AG09319 (cell line): ENCODE measurements at regions not wholly inside any gene's neighbourhood (a gene's known extent, or its start where the extent isn't known, plus 50 kb on each side); places are given as distances from the start of the nearest gene placed in this dataset.

Experiments used
- DNase-seq: peaks from one replicate; pipeline ENCODE4 v3.0.0-alpha.2; 2010; ENCODE audit warnings: low read depth; ENCODE audit errors: extremely low read depth
- TF ChIP-seq, protein P1 (sequence below): IDR thresholded peaks from 2 replicates; pipeline ENCODE4 v1.5.1; 2011; ENCODE audit warnings: low read depth, mild to moderate bottlenecking, inconsistent platforms, low read length, moderate library complexity

DNA sequence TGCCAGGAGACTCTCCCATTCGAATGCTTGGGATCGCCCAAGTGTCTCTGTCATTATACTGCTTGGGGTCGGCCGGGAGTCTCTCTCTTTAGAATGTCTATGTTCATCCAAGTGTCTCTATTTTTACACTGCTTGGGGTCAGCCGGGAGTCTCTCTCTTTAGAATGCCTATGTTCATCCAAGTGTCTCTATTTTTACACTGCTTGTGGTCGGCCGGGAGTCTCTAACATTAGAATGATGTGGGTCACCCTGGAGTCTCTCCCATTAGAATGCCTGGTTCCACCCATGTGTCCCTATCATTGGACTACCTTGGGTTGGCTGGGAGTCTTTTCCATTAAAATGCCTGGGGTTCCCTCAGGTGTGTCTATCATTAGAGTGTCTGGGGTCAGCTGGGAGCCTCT, 2230.4 kb downstream of the TP53TG3F start:
- TF ChIP-seq, protein P1, sequence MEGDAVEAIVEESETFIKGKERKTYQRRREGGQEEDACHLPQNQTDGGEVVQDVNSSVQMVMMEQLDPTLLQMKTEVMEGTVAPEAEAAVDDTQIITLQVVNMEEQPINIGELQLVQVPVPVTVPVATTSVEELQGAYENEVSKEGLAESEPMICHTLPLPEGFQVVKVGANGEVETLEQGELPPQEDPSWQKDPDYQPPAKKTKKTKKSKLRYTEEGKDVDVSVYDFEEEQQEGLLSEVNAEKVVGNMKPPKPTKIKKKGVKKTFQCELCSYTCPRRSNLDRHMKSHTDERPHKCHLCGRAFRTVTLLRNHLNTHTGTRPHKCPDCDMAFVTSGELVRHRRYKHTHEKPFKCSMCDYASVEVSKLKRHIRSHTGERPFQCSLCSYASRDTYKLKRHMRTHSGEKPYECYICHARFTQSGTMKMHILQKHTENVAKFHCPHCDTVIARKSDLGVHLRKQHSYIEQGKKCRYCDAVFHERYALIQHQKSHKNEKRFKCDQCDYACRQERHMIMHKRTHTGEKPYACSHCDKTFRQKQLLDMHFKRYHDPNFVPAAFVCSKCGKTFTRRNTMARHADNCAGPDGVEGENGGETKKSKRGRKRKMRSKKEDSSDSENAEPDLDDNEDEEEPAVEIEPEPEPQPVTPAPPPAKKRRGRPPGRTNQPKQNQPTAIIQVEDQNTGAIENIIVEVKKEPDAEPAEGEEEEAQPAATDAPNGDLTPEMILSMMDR = no peak
- DNase-seq = no peak

DNA sequence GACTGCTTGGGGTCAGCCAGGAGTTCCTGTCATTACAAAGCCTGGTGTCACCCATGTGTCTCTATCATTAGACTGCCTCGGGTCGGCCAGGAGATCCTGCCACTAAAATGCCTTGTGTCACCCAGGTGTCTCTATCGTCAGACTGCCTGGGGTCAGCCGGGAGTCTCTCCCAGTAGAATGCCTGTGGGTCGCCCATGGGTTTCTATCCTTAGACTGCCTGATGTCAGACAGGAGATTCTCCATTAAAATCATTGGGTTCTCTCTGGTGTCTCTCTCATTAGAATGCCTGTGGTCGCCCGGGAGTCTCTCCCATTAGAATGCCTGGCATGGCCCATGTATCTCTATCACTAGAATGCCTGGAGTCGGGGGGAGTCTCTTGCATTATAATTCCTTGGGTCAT, 2231.0 kb downstream of the TP53TG3F start:
- TF ChIP-seq, protein P1 = no peak
- DNase-seq = no peak

DNA sequence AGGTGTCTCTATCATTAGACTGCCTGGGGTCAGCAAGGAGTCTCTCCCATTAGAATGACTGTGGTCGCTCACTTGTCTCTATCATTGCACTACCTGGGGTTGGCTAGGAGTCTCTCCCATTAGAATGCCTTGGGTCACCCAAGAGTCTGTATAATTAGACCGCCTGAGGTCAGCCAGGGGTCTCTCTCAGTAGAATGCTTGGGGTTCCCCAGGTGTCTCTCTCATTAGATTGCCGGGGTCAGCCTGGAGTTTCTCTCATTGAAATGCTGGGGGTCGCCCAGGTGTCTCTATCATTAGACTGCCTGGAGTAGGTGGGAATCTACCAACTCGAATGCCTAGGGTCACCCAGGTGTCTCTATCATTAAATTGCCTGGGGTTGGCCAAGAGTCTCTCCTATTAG, 2231.6 kb downstream of the TP53TG3F start:
- no peak for DNase-seq
- TF ChIP-seq, protein P1 = no peak

DNA sequence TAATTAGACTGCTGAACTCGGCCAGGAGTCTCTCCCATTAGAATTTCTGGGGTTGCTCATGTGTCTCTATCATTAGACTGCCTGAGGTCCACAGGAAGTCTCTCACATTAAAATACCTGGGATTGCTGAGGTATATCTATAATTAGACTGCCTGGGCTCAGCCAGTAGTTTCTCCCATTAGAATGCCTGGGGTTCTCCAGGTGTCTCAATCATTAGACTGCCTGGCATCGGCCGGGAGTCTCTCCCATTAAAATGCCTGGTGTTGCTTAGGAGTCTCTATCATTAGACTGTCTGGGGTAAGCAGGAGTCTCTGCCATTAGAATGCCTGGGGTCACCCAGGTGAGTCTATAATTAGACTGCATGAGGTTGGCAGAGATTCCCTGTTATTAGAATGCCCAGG, 2233.4 kb downstream of the TP53TG3F start:
- TF ChIP-seq, protein P1 = no peak
- no peak for DNase-seq

DNA sequence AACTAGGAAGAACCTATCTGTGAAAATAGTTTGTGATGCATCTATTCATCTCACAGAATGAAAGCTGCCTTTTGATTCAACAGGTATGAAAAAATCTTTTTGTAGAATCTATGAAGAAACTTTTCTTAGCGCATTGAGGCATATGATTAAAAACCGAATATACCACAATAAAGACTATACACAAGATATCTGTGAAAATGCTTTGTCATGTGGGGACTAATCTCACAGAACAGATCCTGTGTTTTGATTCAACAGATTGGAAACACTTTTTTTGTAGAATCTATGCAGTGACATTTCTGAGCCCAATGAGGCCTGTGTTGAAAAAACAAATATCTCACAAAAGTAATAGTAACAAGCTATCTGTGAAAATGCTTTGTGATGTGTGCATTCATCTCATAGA, 2247.5 kb downstream of the TP53TG3F start:
- TF ChIP-seq, protein P1 = no peak
- DNase-seq = no peak

DNA sequence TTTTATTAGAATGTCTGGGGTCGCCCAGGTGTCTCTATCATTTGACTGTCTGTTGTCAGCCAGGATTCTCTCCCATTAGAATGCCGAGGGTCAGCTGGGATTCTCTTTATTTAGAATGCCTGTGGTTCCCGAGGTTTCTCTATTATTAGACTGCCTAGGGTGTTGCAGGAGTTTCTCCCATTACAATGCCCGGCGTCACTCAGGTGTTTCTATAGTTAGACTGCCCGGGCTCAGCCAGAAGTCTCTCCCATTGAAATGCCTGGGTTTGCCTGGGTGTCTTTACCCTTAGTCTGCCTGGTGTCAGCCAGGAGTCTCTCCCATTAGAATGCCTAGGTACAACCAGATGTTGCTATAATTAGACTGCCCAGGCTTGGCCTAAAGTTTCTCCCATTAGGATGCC, 2252.0 kb downstream of the TP53TG3F start:
- TF ChIP-seq, protein P1 = no peak
- DNase-seq = no peak

DNA sequence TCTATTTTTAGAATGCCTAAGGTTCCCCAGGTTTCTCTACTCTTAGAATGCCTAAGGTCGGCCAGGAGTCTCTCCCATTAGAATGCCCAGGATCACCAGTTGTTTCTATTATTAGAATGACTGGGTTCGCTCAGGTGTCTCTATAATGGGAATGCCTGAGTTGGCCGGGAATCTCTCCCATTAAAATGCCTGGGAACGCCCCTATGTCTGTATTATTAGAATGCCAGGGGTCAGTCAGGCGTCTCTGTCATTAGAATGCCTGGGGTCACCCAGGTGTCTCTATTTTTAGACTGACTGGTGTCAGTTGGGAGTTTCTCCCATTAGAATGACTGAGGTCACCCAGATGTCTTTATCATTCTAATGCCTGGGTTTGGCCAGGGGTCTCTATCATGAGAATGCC, 2252.5 kb downstream of the TP53TG3F start:
- TF ChIP-seq, protein P1 = no peak
- no peak for DNase-seq
